Colonic mucosa (tissue), 4 donors: ENCODE measurements at regions not wholly inside any gene's neighbourhood (a gene's known extent, or its start where the extent isn't known, plus 50 kb on each side); places are given as distances from the start of the nearest gene placed in this dataset.

Experiments used
- DNase-seq: peaks from one replicate; pipeline ENCODE4 v3.0.0-alpha.2; 2020
- H3K27ac ChIP-seq: fragments of 200-600 bp; one replicate; pipeline ENCODE4 v1.8.0; 2021
- H3K27me3 ChIP-seq: fragments of 200-600 bp; one replicate; pipeline ENCODE4 v1.8.0; 2021
- H3K36me3 ChIP-seq: fragments of 200-600 bp; one replicate; pipeline ENCODE4 v1.8.0; 2021
- H3K4me1 ChIP-seq: fragments of 200-600 bp; one replicate; pipeline ENCODE4 v1.8.0; 2021; ENCODE audit warnings: mild to moderate bottlenecking
- H3K4me3 ChIP-seq: fragments of 200-600 bp; one replicate; pipeline ENCODE4 v1.8.0; 2021
- H3K9ac ChIP-seq, 2 donors: one replicate each; pipeline ENCODE4 v1.7.0; 2013; ENCODE audit warnings: control low read depth in 2 of 2, low read depth in 2 of 2, low read length in 2 of 2
- H3K9me3 ChIP-seq: fragments of 200-600 bp; one replicate; pipeline ENCODE4 v1.8.0; 2021
- intact Hi-C: fragments of 100-400 bp; cut with DNase I; formaldehyde crosslinking; loops from one replicate; pipeline ENCODE4 v1.14.1; 2022
- TF ChIP-seq, protein P1 (sequence below): fragments of 200-600 bp; IDR thresholded peaks from one replicate; pipeline ENCODE4 v1.8.0; 2022; ENCODE audit warnings: antibody characterized with exemption, mild to moderate bottlenecking
- donor health status: healthy.
- donor health status: DM: no; HTN: no; CAD: no.
- donor health status: DM: no; HTN: no; CAD: no.

GRCh38 chr18:68024716-68025115, 508.2 kb upstream of the DSEL start:
- intact Hi-C loops, result no loop called here
- no peaks in the 10 kb centered on the region for H3K9me3 ChIP-seq
- no peak overlapping the region for H3K9ac ChIP-seq
- H3K27ac ChIP-seq, result no peak overlapping the region
- no peaks in the 10 kb centered on the region for H3K4me1 ChIP-seq
- TF ChIP-seq, protein P1, sequence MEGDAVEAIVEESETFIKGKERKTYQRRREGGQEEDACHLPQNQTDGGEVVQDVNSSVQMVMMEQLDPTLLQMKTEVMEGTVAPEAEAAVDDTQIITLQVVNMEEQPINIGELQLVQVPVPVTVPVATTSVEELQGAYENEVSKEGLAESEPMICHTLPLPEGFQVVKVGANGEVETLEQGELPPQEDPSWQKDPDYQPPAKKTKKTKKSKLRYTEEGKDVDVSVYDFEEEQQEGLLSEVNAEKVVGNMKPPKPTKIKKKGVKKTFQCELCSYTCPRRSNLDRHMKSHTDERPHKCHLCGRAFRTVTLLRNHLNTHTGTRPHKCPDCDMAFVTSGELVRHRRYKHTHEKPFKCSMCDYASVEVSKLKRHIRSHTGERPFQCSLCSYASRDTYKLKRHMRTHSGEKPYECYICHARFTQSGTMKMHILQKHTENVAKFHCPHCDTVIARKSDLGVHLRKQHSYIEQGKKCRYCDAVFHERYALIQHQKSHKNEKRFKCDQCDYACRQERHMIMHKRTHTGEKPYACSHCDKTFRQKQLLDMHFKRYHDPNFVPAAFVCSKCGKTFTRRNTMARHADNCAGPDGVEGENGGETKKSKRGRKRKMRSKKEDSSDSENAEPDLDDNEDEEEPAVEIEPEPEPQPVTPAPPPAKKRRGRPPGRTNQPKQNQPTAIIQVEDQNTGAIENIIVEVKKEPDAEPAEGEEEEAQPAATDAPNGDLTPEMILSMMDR, result no peak
- no peak for DNase-seq
- H3K36me3 ChIP-seq, result no peaks in the 10 kb centered on the region
- no peak overlapping the region for H3K4me3 ChIP-seq
- H3K27me3 ChIP-seq, result no peaks in the 10 kb centered on the region

- no peaks in the 10 kb centered on the region for H3K9me3 ChIP-seq
- H3K4me3 ChIP-seq, result no peak overlapping the region
- TF ChIP-seq, protein P1, result no peak
- H3K36me3 ChIP-seq, result no peaks in the 10 kb centered on the region
- H3K27me3 ChIP-seq, result no peaks in the 10 kb centered on the region
- no peak overlapping the region for H3K27ac ChIP-seq
- H3K4me1 ChIP-seq, result no peaks in the 10 kb centered on the region
- no peak overlapping the region for H3K9ac ChIP-seq
- intact Hi-C loops, result no loop called here
- DNase-seq, result no peak
These were observed 500.9 kb upstream of the DSEL start for GRCh38 chr18:68017385-68017784.

DNA sequence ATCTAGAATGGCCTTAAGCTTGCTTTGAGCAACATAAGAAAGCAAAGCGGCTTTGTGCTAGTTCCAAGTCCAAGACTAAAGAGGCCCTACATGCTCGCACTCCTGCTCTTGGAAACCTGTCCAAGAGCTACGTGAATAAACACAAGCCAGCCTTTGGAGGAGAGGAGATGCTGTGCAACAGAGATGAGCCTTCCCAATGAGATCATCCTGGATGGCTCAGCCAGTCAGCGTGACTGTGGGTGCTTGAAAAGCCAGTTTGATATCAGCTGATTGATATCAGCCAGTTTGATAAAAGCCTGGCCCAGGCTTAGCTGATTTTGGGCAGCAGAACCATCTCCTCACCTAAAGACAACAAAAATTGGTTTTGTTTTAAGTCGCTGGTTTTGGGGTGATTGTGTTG, 481.0 kb upstream of the DSEL start:
- no peak for DNase-seq
- H3K9ac ChIP-seq, result no peak overlapping the region
- intact Hi-C loops, result no loop called here
- no peaks in the 10 kb centered on the region for H3K36me3 ChIP-seq
- no peak overlapping the region for H3K4me3 ChIP-seq
- H3K9me3 ChIP-seq, result no peaks in the 10 kb centered on the region
- H3K27me3 ChIP-seq, result no peaks in the 10 kb centered on the region
- H3K27ac ChIP-seq, result no peak overlapping the region
- no peaks in the 10 kb centered on the region for H3K4me1 ChIP-seq
- TF ChIP-seq, protein P1, result no peak

- Histone ChIP-seq H3K9ac (no peak overlapping the region), H3K27ac (no peak overlapping the region), H3K36me3 (no peaks in the 10 kb centered on the region), H3K27me3 (no peaks in the 10 kb centered on the region), H3K9me3 (no peaks in the 10 kb centered on the region), H3K4me3 (no peak overlapping the region), H3K4me1 (no peaks in the 10 kb centered on the region)
- no peak for DNase-seq
- intact Hi-C loops, result no loop called here
- TF ChIP-seq, protein P1, result no peak
These were observed 479.2 kb upstream of the DSEL start for GRCh38 chr18:67995769-67996168.

DNA sequence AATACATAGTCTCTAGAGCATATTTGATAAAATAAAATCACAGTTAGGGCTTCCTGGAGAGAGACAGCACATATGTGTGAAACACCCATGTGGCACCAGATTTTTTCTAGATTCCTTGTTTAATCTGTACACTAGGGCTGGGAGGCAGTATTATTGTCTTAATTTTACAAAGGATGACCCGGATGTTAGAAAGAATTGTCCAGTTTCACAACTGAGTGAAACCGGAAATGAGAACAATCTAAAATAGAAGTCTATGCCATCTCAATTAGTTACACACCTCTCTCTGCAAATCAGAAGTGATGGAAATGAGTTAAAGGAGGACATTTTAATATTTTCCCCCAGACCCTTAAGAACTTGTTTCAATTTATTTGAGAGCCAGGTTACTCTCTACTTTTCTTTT, 463.7 kb upstream of the DSEL start:
- H3K27ac ChIP-seq, result no peak overlapping the region
- TF ChIP-seq, protein P1, result no peak
- no peaks in the 10 kb centered on the region for H3K27me3 ChIP-seq
- intact Hi-C loops, result no loop called here
- no peaks in the 10 kb centered on the region for H3K9me3 ChIP-seq
- H3K36me3 ChIP-seq, result no peaks in the 10 kb centered on the region
- H3K4me1 ChIP-seq, result no peaks in the 10 kb centered on the region
- no peak overlapping the region for H3K9ac ChIP-seq
- DNase-seq, result no peak
- H3K4me3 ChIP-seq, result no peak overlapping the region
